Stimulated activated CD8-positive, alpha-beta memory T cell treated with anti-CD3 and anti-CD28 coated beads, Interleukin-12 subunit alpha, Interleukin-12 subunit beta, amount 100 ng/mL, for 4 hours (primary cell): ENCODE measurements at regions not wholly inside any gene's neighbourhood (a gene's known extent, or its start where the extent isn't known, plus 50 kb on each side); places are given as distances from the start of the nearest gene placed in this dataset.
"Not testable (repeated sequence)": the region's sequence is repeated elsewhere in the genome, so short reads cannot be mapped to it uniquely, and the experiment has no call there.

ENCODE experiments used
- DNase-seq: peaks from one replicate; pipeline ENCODE4 v3.0.0-alpha.2; 2020; ENCODE audit warnings: low read depth

- no peak for DNase-seq
Measured at GRCh38 chr10:130968511-130968910, 343.0 kb downstream of the TCERG1L start.

DNA sequence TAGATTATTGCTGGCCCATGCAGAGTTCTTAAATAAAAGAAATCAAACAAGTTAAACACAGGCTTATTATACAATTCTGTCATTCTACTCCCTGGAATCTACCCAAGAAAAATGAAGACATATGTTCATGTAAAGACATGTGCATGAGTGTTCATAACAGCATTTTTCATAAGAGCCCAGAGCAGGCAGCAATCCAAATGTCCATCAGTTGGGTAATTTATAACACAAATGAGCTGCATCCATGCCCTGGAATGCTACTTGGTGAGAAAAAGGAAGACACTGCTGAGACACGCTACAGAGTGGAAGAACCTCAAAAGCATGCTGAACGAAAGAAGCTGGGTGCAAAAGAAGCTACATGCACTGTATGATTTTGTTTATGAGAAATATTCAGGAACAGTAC, 342.6 kb downstream of the TCERG1L start:
- no peak for DNase-seq

DNA sequence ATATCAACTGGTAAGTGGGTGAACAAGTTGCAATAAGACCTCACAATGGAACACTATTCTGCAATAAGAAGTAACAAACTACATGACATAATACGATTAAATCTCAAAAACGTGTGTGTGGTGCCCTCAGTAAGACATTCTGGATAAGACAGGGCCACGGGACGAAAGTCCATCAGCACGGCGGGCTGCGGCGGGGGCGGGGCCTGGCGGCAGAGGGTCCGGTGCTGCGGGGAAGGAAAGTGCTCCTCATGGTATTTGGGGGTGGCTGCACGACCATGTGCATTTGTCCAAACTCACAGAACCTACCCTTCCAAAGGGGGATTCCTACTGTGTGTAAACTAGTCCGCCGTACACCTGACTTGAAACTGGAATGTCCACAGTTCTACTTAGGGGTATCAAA, 341.8 kb downstream of the TCERG1L start:
- no peak for DNase-seq

DNA sequence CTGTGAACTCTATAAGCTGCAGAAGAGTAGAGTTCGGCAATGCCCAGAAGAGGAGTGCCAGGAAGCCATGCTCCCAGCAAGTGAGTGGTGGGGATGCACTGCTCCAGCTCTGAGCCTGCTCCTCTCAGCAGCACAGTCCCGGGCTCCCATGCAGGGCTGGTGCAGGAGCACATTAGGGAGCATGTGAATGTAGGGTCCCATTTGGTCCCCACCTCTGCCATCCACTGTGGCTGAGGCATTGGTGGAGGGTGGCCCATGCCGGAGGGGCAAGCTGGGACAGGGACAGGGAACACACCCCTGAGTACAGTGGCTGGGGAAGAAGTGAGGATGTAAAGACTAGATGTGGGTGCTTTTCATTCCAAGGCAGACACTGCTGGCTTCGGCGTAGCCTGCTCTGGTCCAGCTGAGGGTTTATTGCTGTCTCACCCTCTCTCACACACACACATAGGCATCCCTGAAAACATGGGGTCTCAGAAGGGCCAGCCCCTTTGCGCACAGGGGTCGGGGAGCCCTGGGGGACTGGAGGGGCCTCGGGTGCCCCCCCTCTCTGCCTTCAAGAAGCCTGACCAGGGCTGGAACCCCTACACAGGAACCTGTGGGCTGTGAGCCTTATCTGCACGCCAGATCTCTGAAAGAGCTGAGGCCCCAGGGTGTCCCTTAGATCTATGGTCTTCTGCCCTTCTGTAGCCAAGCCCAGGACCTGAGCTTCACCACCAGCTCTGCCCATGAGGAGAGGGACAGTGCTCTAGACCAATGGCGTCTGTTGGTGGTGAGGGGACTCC, 341.0 kb downstream of the TCERG1L start:
- no peak for DNase-seq

GRCh38 chr10:130971123-130971435, 340.4 kb downstream of the TCERG1L start:
- DNase-seq, result no peak

- DNase-seq, result no peak
Measured at GRCh38 chr10:130973127-130973839, 338.2 kb downstream of the TCERG1L start.

DNA sequence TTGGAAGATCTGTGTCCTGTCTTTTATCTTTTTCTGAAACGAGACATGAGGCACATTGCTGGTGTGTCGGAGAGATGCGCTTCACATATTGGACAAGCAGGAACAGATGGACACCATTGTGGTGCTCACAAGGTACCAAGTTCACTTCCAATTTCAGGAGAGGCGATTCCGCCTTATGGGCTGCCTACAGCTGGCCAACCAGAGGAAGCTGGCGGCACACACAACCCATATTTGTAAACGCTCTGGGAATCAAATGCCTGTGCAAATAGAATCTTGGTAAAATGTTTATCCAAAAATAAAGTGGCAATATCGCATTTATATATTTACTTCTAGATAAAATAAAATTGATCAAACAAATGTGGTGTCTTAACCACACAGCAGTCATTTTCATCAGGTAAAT, 337.4 kb downstream of the TCERG1L start:
- no peak for DNase-seq

GRCh38 chr10:130975351-130975750, 336.2 kb downstream of the TCERG1L start:
- DNase-seq, result not testable (repeated sequence)

DNA sequence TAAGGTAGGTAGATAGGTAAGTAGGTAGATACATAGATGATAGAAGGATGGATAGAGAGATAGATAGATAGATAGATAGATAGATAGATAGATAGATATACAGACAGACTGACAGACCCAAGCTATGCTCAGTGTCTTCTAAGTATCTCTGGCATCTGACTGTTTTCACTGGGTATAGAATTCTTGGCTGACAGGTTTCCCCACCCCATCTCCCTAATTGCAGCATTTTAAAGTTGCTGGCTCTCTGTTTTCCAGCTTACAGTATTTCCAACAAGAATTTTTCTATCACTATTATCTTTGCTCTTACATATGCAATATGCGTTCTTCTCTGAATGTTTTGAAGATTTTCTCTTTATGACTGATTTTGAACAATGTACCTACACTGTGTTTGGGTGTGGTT, 328.7 kb downstream of the TCERG1L start:
- no peak for DNase-seq

DNA sequence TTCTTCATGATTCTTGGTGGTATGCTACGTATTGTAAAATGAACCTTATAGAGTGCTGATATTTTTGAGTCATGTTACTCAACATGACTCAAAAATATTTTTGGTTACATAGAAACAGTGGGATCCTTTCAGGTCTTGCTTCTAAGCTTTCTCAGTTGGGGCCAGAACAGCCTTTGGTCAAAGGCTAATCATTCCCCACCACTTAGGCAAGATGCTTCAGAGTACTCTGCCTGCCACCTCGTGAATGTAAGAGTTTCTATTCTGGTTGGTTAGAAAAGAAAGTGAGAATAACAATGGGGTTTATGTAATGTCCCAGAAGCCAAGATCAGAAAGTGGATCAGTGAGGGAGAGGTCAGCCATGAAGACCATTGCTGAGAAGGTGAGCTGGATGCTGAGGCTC, 327.8 kb downstream of the TCERG1L start:
- no peak for DNase-seq

DNA sequence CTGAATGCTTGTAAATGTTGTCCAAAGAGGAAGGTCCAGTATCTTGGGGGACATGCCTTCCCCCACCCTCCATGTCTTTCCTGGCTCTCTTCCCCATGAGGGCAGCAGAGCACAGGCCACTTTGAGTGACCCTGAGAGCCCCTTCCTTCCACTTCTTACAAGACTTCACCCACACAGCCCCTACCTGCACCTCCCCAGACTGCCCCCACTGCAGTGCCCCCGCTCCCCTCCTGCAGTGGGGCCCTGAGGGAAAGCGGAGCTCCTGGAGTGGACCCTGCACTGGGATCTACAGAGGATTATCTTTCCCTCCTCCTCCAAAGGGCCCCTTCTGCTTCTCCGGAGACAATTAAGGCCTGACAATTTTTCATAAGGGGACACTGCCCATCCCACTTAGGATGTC, 326.8 kb downstream of the TCERG1L start:
- no peak for DNase-seq

- DNase-seq, result no peak
Measured at GRCh38 chr10:130985158-130985753, 326.3 kb downstream of the TCERG1L start.

DNA sequence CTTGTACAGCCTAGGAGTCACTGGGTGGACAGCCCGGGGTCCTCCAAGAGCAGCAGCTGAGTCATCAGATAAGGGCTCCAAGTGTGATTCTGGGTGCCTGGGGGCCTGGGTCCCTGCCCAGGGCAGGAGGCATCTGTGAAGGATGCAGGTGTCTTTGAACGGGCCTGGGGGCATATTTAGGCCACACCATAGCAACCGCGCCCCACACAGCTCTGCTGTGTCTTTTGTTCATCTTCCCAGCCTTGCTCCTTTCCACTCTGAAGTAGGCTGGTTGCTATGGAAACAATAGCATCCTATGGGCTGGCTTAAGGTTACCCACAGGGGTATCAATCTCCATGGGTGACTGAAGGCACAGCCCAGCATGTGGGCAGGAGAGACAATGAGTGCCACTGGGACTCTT, 324.7 kb downstream of the TCERG1L start:
- no peak for DNase-seq

DNA sequence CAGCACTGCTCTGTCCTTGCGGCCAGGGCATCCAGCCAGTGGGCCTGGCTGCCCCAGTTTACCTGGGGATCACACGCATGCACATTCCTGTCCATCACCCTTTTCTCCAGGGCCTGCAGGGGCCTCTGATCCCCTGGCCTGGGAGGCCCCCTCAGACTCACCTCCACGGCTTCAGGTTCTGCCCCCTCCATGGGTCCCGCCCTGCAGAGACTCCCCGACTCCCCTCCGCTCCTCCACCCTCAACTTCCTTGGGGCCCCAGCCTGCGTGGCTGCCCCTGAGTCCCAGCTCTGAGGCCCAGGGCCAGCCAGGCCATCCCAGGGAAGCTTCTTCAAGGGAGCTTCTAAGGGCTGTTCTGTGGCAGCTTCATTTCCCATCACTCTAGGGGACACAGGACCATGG, 324.1 kb downstream of the TCERG1L start:
- no peak for DNase-seq

GRCh38 chr10:130989670-130990232, 321.8 kb downstream of the TCERG1L start:
- DNase-seq, result no peak

DNA sequence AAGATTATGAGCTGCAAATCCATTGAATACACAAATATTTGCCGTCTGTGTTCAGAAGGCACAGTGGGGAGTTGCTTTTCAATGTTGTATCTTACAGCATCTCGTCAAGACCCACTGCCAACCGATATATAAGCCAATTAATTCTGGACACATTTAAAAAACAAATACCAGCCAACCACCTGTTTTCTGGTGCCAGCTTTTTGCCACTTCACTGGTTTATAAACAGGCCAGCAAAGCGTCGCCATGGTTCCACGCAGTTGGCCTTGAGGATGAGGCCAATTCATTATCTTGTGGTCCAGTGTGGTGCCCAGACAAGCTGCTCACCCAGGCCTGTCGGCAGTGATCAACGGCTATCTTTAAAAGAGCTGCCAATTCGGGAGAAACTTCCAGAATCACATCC, 321.0 kb downstream of the TCERG1L start:
- no peak for DNase-seq

GRCh38 chr10:130992802-130993523, 318.6 kb downstream of the TCERG1L start:
- DNase-seq, result no peak

GRCh38 chr10:130993612-130994011, 317.9 kb downstream of the TCERG1L start:
- no peak for DNase-seq

DNA sequence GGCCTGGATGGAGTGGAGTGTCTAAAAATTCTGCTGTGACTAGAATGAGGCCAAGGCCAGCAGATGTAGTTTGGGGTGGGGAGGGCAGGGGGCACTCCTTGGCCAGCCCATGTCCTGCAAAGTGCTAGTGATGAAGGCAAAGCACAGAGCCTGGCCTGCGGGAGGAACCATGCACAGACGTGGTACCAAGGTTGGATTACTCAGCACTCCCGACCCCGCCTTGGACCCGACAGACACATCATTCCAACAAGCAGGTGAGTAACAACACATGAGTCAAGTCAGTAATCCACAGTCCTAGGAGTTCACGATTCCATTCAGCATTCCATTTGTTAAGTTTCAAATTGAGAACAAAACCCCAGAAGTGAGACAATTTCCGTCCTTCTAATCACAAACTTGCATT, 317.3 kb downstream of the TCERG1L start:
- DNase-seq, result no peak

DNA sequence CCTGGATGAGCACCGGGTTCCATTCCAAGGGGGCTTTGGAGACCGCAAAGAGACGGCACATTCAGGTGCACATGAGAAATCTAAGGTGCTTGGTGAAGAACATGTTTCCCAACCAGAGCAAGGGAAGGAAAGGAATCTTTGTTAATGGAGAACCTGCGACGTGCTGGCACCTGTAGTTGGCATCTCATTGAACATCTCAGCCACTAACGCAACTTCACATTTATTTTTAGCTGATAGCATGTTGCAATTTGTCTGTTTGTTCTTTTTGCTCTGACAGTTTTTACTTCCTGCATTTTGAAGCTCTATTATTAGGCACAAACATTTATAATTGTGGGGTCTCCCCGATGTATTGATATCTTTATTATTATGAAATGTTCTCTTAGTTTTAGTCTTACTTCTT, 316.7 kb downstream of the TCERG1L start:
- DNase-seq, result no peak

DNA sequence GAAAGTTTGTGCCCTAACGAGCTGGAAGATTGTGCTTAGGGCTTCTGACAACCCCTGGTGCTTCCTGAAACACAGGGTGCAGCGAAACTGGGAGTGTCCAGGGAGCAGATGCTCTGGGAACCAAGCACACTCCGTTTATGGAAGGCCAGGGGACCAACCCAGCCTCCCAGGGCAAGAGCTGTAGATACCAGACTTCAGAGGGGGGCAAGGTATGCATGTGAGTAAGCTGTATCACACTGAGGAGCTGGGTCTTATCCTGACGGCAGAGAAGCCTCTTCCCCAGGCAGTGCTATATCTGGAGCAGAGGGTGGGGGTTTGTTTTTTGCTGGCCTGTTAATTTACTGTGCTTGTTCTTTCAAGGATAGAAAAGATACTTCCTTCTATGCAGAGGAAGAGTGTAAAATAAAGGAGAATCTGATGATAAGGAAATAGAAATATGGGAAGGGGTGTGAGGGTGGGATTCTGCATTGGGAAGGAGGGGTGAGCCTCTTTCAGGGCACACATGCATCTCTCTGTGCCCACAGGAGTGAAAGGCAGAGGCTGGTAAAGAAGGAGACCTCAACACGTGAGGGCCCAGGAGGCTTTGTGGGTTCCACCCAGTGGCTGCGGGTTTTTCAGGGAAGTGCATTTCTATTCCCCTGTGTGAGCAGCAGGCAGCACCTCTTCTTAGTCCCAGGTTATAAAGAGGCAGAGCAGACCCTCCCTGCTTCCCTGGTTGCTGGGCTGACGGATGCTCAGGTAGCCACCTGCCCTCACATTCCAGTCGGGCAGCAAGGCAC, 314.1 kb downstream of the TCERG1L start:
- no peak for DNase-seq

DNA sequence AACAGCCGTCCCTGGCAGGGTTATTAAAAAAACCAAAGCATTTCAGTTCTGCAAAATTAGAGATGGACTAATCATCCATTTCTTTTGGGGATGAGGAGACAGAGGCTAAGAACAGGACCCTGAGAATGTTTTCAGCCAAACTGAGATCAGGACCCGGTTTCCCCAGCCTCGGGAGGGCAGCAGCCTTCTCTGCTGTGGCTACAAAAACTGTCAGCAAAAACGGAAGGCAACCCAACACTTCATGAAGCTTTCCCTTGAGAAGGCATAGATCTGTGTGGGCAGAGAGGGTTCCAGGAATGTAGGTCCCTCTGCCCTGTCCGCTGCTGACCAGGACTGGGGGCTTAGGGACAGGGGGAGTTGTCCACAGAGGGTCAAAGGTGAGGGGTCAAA, 313.5 kb downstream of the TCERG1L start:
- DNase-seq, result no peak
